ENCODE measurements at regions not wholly inside any gene's neighbourhood (a gene's known extent, or its start where the extent isn't known, plus 50 kb on each side); places are given as distances from the start of the nearest gene placed in this dataset.

GRCh38 chr5:101969742-101970141 lies 326.3 kb downstream of the SLCO4C1 start:
- POLR2A ChIA-PET: no interaction called here

GRCh38 chr5:101966476-101966875 lies 329.6 kb downstream of the SLCO4C1 start:
- TF ChIP-seq SUZ12 (IDR thresholded peaks at IDR 0.05): no peak
- no peak for TF ChIP-seq L3MBTL2 (conservative IDR thresholded peaks at IDR 0.05)
- no peak for TF ChIP-seq ELF4 (IDR thresholded peaks at IDR 0.05)
- no peak for TF ChIP-seq LEF1 (IDR thresholded peaks at IDR 0.05; ENCODE audit: borderline replicate concordance)
- TF ChIP-seq CTBP1 (IDR thresholded peaks at IDR 0.05; ENCODE audit: borderline replicate concordance): no peak
- TF ChIP-seq SP1 (IDR thresholded peaks at IDR 0.05): no peak
- no peak for TF ChIP-seq HDGF (IDR thresholded peaks at IDR 0.05; ENCODE audit: borderline replicate concordance)
- TF ChIP-seq BHLHE40 (IDR thresholded peaks at IDR 0.05; ENCODE audit: borderline replicate concordance): no peak
- no peak for TF ChIP-seq ARNT (IDR thresholded peaks at IDR 0.05)
- no peak for TF ChIP-seq FOXK2 (IDR thresholded peaks at IDR 0.05)
- TF ChIP-seq FOXA1 (IDR thresholded peaks at IDR 0.05): no peak
- TF ChIP-seq TARDBP (IDR thresholded peaks at IDR 0.05): no peak
- no peak for TF ChIP-seq PKNOX1 (IDR thresholded peaks at IDR 0.05)
- no peak for TF ChIP-seq FOXM1 (IDR thresholded peaks at IDR 0.05; ENCODE audit: borderline replicate concordance)
- no peak for TF ChIP-seq NFRKB (IDR thresholded peaks at IDR 0.05)
- no peak for TF ChIP-seq ZNF384 (IDR thresholded peaks at IDR 0.05)
- ChIA-PET POLR2A (no interaction called here), CTCF (no interaction called here)
- DNase-seq (ENCODE audit: extremely low spot score): no peak

More at GRCh38 chr5:101969742-101970141, 326.3 kb downstream of the SLCO4C1 start:
- TF ChIP-seq TARDBP (IDR thresholded peaks at IDR 0.05) (no peak), HDGF (IDR thresholded peaks at IDR 0.05; ENCODE audit: borderline replicate concordance) (no peak), SP1 (IDR thresholded peaks at IDR 0.05) (no peak), LEF1 (IDR thresholded peaks at IDR 0.05; ENCODE audit: borderline replicate concordance) (no peak), BHLHE40 (IDR thresholded peaks at IDR 0.05; ENCODE audit: borderline replicate concordance) (no peak), FOXA1 (IDR thresholded peaks at IDR 0.05) (no peak), ELF4 (IDR thresholded peaks at IDR 0.05) (no peak), CTBP1 (IDR thresholded peaks at IDR 0.05; ENCODE audit: borderline replicate concordance) (no peak), ZNF384 (IDR thresholded peaks at IDR 0.05) (no peak)
- DNase-seq (ENCODE audit: extremely low spot score): no peak
- CTCF ChIA-PET: interaction anchor here (0.6 kb wide), 1 partner anchor 811 kb away, joined by 3 read pairs; no protein-coding TSS in a partner anchor

- no peak for TF ChIP-seq FOXA1 (IDR thresholded peaks at IDR 0.05)
- TF ChIP-seq LEF1 (IDR thresholded peaks at IDR 0.05; ENCODE audit: borderline replicate concordance): no peak
- TF ChIP-seq ZNF384 (IDR thresholded peaks at IDR 0.05): no peak
- TF ChIP-seq CTBP1 (IDR thresholded peaks at IDR 0.05; ENCODE audit: borderline replicate concordance): no peak
- no peak for TF ChIP-seq PKNOX1 (IDR thresholded peaks at IDR 0.05)
- no peak for TF ChIP-seq FOXM1 (IDR thresholded peaks at IDR 0.05; ENCODE audit: borderline replicate concordance)
- no peak for TF ChIP-seq L3MBTL2 (conservative IDR thresholded peaks at IDR 0.05)
- TF ChIP-seq FOXK2 (IDR thresholded peaks at IDR 0.05): no peak
- no peak for TF ChIP-seq ARNT (IDR thresholded peaks at IDR 0.05)
- no peak for TF ChIP-seq SP1 (IDR thresholded peaks at IDR 0.05)
- no peak for TF ChIP-seq SUZ12 (IDR thresholded peaks at IDR 0.05)
- TF ChIP-seq HDGF (IDR thresholded peaks at IDR 0.05; ENCODE audit: borderline replicate concordance): no peak
- TF ChIP-seq BHLHE40 (IDR thresholded peaks at IDR 0.05; ENCODE audit: borderline replicate concordance): no peak
- TF ChIP-seq ELF4 (IDR thresholded peaks at IDR 0.05): no peak
- no peak for TF ChIP-seq NFRKB (IDR thresholded peaks at IDR 0.05)
- DNase-seq (ENCODE audit: extremely low spot score): no peak
- POLR2A ChIA-PET: no interaction called here
- CTCF ChIA-PET: no interaction called here
Measured at GRCh38 chr5:101955891-101956290, 340.2 kb downstream of the SLCO4C1 start.

- CTCF ChIA-PET: no interaction called here
- TF ChIP-seq ELF4 (IDR thresholded peaks at IDR 0.05) (no peak), TARDBP (IDR thresholded peaks at IDR 0.05) (no peak), LEF1 (IDR thresholded peaks at IDR 0.05; ENCODE audit: borderline replicate concordance) (no peak), FOXA1 (IDR thresholded peaks at IDR 0.05) (no peak), ARNT (IDR thresholded peaks at IDR 0.05) (no peak), HDGF (IDR thresholded peaks at IDR 0.05; ENCODE audit: borderline replicate concordance) (no peak), FOXM1 (IDR thresholded peaks at IDR 0.05; ENCODE audit: borderline replicate concordance) (no peak), CTBP1 (IDR thresholded peaks at IDR 0.05; ENCODE audit: borderline replicate concordance) (no peak)
- no peak for DNase-seq (ENCODE audit: extremely low spot score)
- POLR2A ChIA-PET: no interaction called here
Measured at GRCh38 chr5:101950019-101950418, 346.1 kb downstream of the SLCO4C1 start.

- POLR2A ChIA-PET: no interaction called here
Measured at GRCh38 chr5:101948615-101949014, 347.5 kb downstream of the SLCO4C1 start.

More at GRCh38 chr5:101948615-101949014, 347.5 kb downstream of the SLCO4C1 start:
- DNase-seq (ENCODE audit: extremely low spot score): no peak
- CTCF ChIA-PET: no interaction called here
- TF ChIP-seq NFRKB (IDR thresholded peaks at IDR 0.05) (no peak), SUZ12 (IDR thresholded peaks at IDR 0.05) (no peak), ARNT (IDR thresholded peaks at IDR 0.05) (no peak), FOXK2 (IDR thresholded peaks at IDR 0.05) (no peak), TARDBP (IDR thresholded peaks at IDR 0.05) (no peak), FOXA1 (IDR thresholded peaks at IDR 0.05) (no peak), ELF4 (IDR thresholded peaks at IDR 0.05) (no peak), LEF1 (IDR thresholded peaks at IDR 0.05; ENCODE audit: borderline replicate concordance) (no peak), FOXM1 (IDR thresholded peaks at IDR 0.05; ENCODE audit: borderline replicate concordance) (no peak), ZNF384 (IDR thresholded peaks at IDR 0.05) (no peak), HDGF (IDR thresholded peaks at IDR 0.05; ENCODE audit: borderline replicate concordance) (no peak), PKNOX1 (IDR thresholded peaks at IDR 0.05) (no peak), L3MBTL2 (conservative IDR thresholded peaks at IDR 0.05) (no peak), BHLHE40 (IDR thresholded peaks at IDR 0.05; ENCODE audit: borderline replicate concordance) (no peak)

All from HEK293T (cell line).